ENCODE measurements at regions not wholly inside any gene's neighbourhood (a gene's known extent, or its start where the extent isn't known, plus 50 kb on each side); places are given as distances from the start of the nearest gene placed in this dataset.

DNA sequence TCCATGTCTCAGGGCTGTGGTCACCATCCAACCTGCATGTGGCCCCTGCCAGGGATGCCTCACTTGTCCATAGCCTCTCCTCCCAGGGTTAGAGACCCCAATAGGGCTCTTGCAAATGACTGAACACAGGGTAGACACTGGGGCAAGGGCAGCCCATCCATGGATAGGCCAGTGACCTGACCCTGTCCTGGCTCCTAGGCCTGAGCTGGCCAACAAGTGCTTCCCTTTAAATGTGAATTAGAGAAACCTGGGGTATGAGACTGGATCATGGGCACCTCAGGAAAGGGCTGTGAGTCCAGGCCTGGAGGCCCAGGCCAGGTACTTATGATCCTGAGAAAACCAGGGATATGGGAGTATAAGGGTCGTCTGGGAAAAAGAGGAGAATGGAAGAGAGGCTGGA lies 64.5 kb downstream of the COPS8 start:
- FAIRE-seq, result no peak

DNA sequence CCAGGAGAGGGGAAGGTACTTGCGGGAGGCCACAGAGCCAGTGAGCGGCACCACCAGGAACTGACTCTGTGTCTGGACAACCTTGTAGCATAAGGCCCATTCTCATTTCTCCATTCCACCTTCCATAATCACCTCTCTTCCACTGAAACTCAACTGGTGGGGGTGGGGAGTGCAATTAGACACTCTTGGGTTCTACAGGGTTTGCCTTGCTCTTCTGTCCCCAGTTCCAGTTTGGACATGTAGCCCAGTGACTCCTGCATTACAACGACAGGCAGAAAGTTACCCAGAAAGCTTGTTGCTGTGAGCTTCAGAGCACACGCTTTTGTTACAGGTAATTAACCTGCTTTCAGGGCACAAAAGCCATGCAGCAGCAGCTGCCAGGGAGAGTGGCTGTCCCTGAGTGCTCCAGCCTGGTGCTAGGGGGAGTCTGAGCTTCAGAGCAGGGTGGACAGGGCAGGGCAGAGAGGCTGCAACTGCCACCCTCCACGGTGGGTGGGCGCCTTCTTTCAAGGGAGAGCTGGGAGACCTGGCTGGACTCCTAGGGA lies 65.2 kb downstream of the COPS8 start:
- no peak for FAIRE-seq

DNA sequence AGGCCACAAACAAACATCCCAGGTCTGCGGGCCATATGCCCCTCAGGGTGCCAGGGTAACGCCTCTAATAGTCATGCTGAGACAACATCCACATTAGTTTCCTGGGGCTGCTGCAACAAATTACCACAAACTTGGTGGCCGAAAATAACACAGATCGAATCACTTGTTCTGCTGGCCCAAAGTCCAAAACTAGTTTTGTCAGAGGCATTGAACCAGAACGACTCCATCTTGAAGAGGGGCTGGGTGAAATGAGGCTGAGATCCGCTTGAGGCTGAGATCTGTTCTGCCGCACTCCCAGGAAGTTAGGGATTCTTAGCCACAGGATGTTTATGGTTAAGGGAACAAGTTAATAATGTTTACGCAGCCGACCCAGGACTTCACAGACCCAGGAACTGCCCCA lies 66.7 kb downstream of the COPS8 start:
- FAIRE-seq, result no peak

DNA sequence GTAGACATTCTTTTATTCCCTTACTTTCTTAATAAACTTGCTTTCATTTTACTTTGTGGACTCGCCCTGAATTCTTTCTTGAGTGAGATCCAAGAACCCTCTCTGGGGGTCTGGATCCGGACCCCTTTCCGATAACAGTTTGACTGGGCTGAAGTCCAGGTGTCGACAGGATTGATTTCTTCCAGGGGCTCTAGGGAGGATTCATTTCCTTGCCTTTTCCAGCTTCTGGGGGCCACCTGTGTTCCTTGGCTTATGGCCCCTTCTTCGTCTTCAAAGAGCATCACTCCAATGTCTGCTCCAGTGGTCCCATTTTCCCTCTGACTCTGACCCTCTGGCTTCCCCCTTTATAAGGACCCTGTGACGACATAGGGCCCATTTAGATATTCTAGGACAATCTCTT lies 67.5 kb downstream of the COPS8 start:
- no peak for FAIRE-seq

DNA sequence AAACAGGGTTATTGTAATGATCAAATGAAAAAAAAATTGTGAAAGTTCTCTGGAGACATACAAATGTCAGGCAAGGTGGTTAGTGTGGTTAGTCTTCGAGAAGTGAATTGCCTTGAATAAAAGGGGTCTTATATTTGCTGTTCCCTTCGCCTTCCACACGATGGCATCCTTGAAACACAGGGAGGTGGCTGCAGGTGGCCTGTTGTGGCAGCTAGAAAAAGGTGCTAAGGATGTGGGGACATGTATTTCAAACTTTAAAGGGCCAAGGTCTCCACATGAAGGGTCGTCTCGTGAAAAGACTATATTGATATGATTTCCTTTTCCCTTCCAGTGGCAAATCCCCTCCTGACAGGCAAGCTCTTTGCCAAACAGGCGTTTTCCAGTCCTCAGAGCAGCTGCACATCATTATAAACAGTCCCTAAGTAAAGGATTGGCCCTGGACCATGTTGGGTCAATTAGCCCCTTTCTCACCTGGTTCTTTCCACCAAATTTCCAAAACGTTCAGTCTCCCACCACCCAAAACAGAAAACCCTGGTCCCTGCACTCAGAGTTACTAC lies 68.5 kb downstream of the COPS8 start:
- no peak for FAIRE-seq

- FAIRE-seq, result no peak
Measured at GRCh38 chr2:237154884-237155851, 69.5 kb downstream of the COPS8 start.

- FAIRE-seq, result no peak
Measured at GRCh38 chr2:237156031-237156856, 70.6 kb downstream of the COPS8 start.

DNA sequence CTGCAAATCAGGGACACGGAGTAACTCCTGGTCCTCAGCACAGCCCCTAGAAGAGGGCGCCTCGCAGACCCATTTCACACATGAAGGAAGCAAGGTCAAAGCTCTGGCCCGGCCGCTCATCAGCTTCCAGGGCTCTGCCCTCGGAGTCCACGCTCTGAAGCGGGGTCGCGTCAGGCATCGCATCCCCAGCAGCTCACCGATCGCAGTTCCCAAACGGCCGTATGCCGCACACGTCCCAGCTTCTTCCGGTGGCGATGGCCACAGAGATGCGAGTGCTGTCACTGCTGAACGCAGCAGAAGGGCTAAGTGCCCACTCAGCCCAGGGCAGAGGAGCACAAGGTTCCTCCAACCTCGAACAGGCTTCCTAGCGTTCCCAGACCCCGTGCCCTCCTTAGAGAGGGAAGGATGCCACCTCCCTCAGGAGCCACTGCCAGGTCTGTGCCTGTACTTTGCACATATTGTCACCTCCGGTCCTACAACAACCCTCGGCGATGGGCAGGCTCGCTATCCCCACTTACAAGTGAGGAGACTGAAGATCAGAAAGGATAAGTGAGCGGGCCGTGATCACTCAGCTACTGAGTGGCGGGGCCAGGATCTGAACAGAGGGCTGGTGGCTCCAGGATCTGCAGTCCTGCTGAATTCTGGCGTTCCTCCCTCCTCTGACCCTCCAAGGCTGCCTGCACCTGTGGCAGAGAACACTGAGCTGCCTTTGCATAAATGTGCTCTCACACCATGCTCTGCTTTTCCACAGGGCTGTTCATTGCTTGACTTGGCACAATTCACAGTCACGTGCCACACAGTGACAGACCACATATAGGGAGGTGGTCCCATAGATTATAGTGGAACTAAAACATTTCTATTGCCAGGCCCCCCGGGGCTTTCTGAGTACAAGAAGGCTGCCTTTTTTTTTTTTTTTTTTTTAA lies 71.4 kb downstream of the COPS8 start:
- no peak for FAIRE-seq

DNA sequence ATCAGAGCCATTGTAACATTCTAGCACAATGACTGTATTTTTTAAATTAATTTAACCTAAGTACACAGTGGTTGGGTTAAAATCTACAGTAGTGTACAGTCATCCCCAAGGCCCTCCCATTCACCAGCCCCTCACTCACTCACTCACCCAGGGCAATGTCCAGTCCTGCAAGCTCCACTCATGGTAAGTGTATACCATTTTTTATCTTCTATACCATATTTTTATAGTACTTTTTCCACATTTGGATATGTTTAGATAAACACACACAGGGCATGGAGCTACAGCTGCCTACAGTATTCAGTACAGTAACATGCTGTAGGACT lies 72.1 kb downstream of the COPS8 start:
- no peak for FAIRE-seq

DNA sequence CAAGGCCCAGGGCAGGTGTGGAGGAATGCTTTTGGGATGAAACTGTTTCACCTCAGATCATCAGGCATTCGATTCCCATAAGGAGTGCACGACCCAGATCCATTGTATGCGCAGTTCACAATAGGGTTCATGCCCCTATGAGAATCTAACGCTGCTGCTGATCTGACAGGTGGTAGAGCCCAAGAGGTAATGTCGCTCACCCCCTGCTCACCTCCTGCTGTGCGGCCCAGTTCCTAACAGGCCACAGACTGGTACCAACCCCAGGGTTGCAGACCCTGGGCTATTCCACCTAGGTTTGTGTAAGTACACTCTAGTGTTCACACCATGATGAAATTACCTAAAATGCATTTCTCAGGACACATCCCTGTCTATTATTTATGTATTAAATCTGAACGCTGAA lies 72.5 kb downstream of the COPS8 start:
- no peak for FAIRE-seq

DNA sequence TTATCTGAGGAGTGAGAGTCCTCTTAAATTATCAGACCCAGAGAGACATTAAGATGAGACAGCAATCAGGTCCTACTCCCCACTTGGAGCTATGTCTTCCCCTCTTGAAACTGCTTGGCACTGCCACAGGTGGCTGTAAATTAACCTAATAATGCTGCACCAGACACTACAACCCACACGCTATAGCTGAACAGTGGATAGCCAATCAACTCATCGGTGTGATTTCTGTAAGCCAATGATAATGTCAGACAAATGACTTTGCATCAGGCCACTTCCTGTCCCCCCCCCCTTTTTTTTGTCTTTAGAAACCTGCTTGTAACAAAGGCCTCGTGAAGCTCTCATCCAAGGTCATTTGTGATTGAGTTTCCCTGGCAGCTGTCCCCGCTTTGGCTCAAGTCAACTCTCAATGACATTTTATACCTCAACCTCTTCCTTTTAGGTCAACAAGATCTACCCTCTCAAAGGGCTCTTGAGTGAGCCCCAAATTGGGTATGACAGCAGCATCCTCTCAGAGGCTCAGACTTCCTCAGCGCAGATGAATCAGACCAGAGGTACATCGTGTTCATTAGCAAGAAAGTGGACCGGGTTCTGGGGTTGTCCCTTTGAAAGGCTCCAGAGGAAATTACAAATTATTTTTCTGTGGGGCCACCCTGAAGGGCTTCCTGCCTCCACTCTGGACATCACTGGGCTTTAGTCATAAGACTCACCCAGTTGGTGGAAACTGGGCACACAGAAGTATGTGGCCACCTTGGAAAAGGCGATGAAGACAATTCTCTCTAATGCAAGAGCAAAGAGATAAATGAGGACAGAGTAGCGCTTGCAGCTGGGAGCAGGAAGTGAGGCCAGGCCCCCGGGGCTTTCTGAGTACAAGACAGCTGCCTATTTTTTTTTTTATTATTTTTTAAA lies 73.6 kb downstream of the COPS8 start:
- no peak for FAIRE-seq

GRCh38 chr2:237160271-237160919 lies 74.7 kb downstream of the COPS8 start:
- FAIRE-seq, result no peak

DNA sequence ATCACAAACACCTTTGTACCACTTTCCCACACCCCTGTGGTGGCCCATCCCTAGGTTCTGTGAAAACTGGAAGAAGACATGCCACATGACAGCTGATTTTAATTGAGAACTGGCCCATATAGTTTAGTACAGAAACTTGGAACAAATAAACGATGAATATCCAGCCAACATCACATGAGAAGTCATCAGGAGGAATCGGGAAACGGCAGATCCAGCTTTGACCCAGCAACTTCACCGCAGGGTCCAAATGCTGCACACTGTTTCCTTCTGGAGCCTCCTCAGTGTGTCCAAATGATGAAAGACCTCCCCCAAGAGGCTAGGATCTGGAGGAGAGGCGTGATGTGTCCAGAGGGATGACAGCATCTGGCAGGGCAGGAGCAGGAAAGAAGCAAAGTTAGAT lies 75.5 kb downstream of the COPS8 start:
- FAIRE-seq, result no peak

GRCh38 chr2:237162959-237163358 lies 77.3 kb downstream of the COPS8 start:
- FAIRE-seq, result no peak

- no peak for FAIRE-seq
Measured at GRCh38 chr2:237164474-237165042, 78.9 kb downstream of the COPS8 start.

- no peak for FAIRE-seq
Measured at GRCh38 chr2:237165405-237166276, 80.0 kb downstream of the COPS8 start.

DNA sequence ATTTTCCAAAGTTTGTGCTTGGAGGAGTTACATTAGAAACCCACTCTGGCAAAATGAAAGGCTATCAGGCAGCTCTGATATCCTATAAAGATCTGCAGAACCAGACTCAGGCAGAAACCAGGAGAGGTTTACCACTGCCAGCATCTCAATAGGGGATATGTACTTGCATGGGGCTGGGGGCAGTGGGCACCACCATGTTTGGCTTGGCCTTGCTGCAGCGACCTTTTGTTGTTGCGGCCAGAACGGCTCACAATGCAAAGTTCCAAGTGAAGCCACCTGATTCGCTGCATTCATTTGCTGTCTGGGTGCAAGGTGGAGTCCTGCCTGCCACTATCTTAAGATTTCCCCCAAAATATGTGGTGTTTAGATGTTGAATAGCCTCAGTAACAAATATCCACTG lies 81.3 kb downstream of the COPS8 start:
- no peak for FAIRE-seq

GRCh38 chr2:237167934-237168333 lies 82.2 kb downstream of the COPS8 start:
- FAIRE-seq, result no peak

DNA sequence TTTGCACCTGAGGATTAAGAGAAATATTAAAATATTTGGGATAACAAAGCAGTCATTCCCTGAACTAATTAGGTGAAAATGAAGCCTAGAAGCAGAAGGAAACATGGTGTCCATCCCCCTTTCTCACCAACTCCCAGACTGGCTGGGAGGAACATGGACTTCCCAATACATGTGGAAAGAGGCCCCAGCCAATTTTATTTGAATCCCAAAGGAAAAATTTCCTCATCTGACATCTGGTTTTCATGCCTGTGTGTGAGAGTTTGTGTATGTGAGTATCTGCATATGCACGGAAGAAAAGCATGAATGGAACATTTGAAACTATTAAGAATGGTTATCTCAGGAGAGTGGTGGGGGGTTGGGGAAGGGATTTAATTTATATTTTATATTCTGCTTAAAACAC lies 84.3 kb downstream of the COPS8 start:
- no peak for FAIRE-seq
